ENCODE measurements at regions not wholly inside any gene's neighbourhood (a gene's known extent, or its start where the extent isn't known, plus 50 kb on each side); places are given as distances from the start of the nearest gene placed in this dataset.

- Histone ChIP-seq H3K9me1 (ENCODE audit: control insufficient read depth, extremely low read depth, insufficient read depth, low read length) (no peaks in the 10 kb centered on the region), H2AFZ (ENCODE audit: control insufficient read depth, low read length) (no peak overlapping the region), H3K9ac (ENCODE audit: control insufficient read depth, extremely low read depth, insufficient read depth, low read length) (no peak overlapping the region), H3K4me2 (ENCODE audit: control insufficient read depth, extremely low read depth, insufficient read depth, low read depth, low read length) (no peak overlapping the region), H3K36me3 (ENCODE audit: control insufficient read depth in 2 of 2, extremely low read depth in 1 of 2, insufficient read depth in 2 of 2, low read length in 2 of 2) (no peaks in the 10 kb centered on the region), H3K79me2 (ENCODE audit: control insufficient read depth, insufficient read depth, low read length) (no peaks in the 10 kb centered on the region), H3K4me3 (ENCODE audit: control insufficient read depth in 2 of 3, extremely low read depth in 1 of 3, insufficient read depth in 2 of 3, low read depth in 1 of 3, low read length in 3 of 3) (no peak overlapping the region), H4K20me1 (ENCODE audit: control insufficient read depth, extremely low read depth, insufficient read depth, low read length) (no peaks in the 10 kb centered on the region), H3K4me1 (ENCODE audit: control insufficient read depth, extremely low read depth, insufficient read depth, low read length) (no peaks in the 10 kb centered on the region), H3K27me3 (ENCODE audit: control insufficient read depth, extremely low read depth, insufficient read depth, low read length) (no peaks in the 10 kb centered on the region), H3K9me3 (ENCODE audit: control insufficient read depth, low read depth, low read length) (no peaks in the 10 kb centered on the region), H3K27ac (ENCODE audit: control insufficient read depth, insufficient read depth, low read length) (no peak overlapping the region)
- no peak for DNase-seq (ENCODE audit: low read depth, low spot score)
- dilution Hi-C loops (cut with MboI; ENCODE audit: extremely low pct_ligation_motif_present, low sequenced_read_pairs), result no loop called here
- no peak for FAIRE-seq
- TF ChIP-seq EZH2 (IDR thresholded peaks at IDR 0.05; ENCODE audit: low read length) (no peak), CTCF (optimal IDR thresholded peaks at IDR 0.05 in 1 of 3, IDR thresholded peaks at IDR 0.05 in 1 of 3, conservative IDR thresholded peaks at IDR 0.05 in 1 of 3; ENCODE audit: extremely low read depth in 1 of 3, insufficient read depth in 2 of 3, low read length in 3 of 3) (no peak)
Measured at GRCh38 chr2:167753142-167753541, 494.3 kb downstream of the STK39 start.

- no peaks in the 10 kb centered on the region for H3K9me3 ChIP-seq (ENCODE audit: control insufficient read depth, low read depth, low read length)
- no peaks in the 10 kb centered on the region for H3K4me1 ChIP-seq (ENCODE audit: control insufficient read depth, extremely low read depth, insufficient read depth, low read length)
- TF ChIP-seq EZH2 (IDR thresholded peaks at IDR 0.05; ENCODE audit: low read length), result no peak
- no peak for TF ChIP-seq CTCF (optimal IDR thresholded peaks at IDR 0.05 in 1 of 3, IDR thresholded peaks at IDR 0.05 in 1 of 3, conservative IDR thresholded peaks at IDR 0.05 in 1 of 3; ENCODE audit: extremely low read depth in 1 of 3, insufficient read depth in 2 of 3, low read length in 3 of 3)
- H3K79me2 ChIP-seq (ENCODE audit: control insufficient read depth, insufficient read depth, low read length), result no peaks in the 10 kb centered on the region
- H3K27me3 ChIP-seq (ENCODE audit: control insufficient read depth, extremely low read depth, insufficient read depth, low read length), result no peaks in the 10 kb centered on the region
- H3K27ac ChIP-seq (ENCODE audit: control insufficient read depth, insufficient read depth, low read length), result no peak overlapping the region
- H4K20me1 ChIP-seq (ENCODE audit: control insufficient read depth, extremely low read depth, insufficient read depth, low read length), result no peaks in the 10 kb centered on the region
- no peak overlapping the region for H3K9ac ChIP-seq (ENCODE audit: control insufficient read depth, extremely low read depth, insufficient read depth, low read length)
- H3K9me1 ChIP-seq (ENCODE audit: control insufficient read depth, extremely low read depth, insufficient read depth, low read length), result no peaks in the 10 kb centered on the region
- H2AFZ ChIP-seq (ENCODE audit: control insufficient read depth, low read length), result no peak overlapping the region
- H3K4me2 ChIP-seq (ENCODE audit: control insufficient read depth, extremely low read depth, insufficient read depth, low read depth, low read length), result no peak overlapping the region
- H3K36me3 ChIP-seq (ENCODE audit: control insufficient read depth in 2 of 2, extremely low read depth in 1 of 2, insufficient read depth in 2 of 2, low read length in 2 of 2), result no peaks in the 10 kb centered on the region
- DNase-seq (ENCODE audit: low read depth, low spot score) (no peak), FAIRE-seq (no peak)
- dilution Hi-C loops (cut with MboI; ENCODE audit: extremely low pct_ligation_motif_present, low sequenced_read_pairs), result no loop called here
- no peak overlapping the region for H3K4me3 ChIP-seq (ENCODE audit: control insufficient read depth in 2 of 3, extremely low read depth in 1 of 3, insufficient read depth in 2 of 3, low read depth in 1 of 3, low read length in 3 of 3)
Measured at GRCh38 chr2:167752734-167753133, 494.7 kb downstream of the STK39 start.

Measured in keratinocyte (primary cell).